Keratinocyte (primary cell): ENCODE measurements at regions not wholly inside any gene's neighbourhood (a gene's known extent, or its start where the extent isn't known, plus 50 kb on each side); places are given as distances from the start of the nearest gene placed in this dataset.

Source experiments
- CTCF ChIP-seq, 3 experiments: IDR thresholded peaks in 1 of 3; conservative IDR thresholded peaks in 1 of 3; optimal IDR thresholded peaks in 1 of 3; 2 replicates in 2 of 3; 3 replicates in 1 of 3; pipeline versions ENCODE3 to v1.5.1; 2011; ENCODE audit warnings: low read length in 3 of 3, mild to moderate bottlenecking in 3 of 3, moderate library complexity in 2 of 3, control low read depth in 1 of 3, inconsistent platforms in 1 of 3; ENCODE audit not compliant: insufficient read depth in 2 of 3; ENCODE audit errors: extremely low read depth in 1 of 3
- EZH2 ChIP-seq: IDR thresholded peaks from one replicate; pipeline ENCODE4 v1.6.1; 2012; ENCODE audit warnings: inconsistent platforms, mild to moderate bottlenecking, low read length, moderate library complexity

DNA sequence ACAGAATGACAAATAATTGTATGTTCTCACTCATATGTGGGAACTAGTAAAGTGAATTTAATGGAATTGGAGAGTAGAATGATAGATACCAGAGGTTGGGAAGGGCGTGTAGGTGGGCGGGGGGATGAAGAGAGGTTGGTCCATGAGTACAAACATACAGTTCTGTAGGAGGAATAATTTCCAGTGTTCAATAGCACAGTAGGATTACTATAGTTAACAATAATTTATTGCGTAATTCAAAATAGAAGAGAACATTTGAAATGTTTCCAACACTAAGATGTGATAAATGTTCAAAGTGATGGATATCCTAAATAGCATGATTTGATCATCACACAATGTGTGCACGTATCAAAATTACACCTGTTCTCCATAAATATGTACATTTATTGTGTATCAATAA lies 106.2 kb upstream of the IL1RAPL2 start:
- TF ChIP-seq CTCF (optimal IDR thresholded peaks at IDR 0.05 in 1 of 3, IDR thresholded peaks at IDR 0.05 in 1 of 3, conservative IDR thresholded peaks at IDR 0.05 in 1 of 3; ENCODE audit: extremely low read depth in 1 of 3, insufficient read depth in 2 of 3, low read length in 3 of 3): no peak
- TF ChIP-seq EZH2: no peak
